ENCODE measurements at regions not wholly inside any gene's neighbourhood (a gene's known extent, or its start where the extent isn't known, plus 50 kb on each side); places are given as distances from the start of the nearest gene placed in this dataset.

- Histone ChIP-seq H3K36me3 (ENCODE audit: control insufficient read depth in 1 of 2, insufficient read depth in 2 of 2, low read length in 2 of 2) (no peaks in the 10 kb centered on the region), H3K79me1 (ENCODE audit: low read length) (no peaks in the 10 kb centered on the region), H3K23ac (ENCODE audit: low read length) (no peak overlapping the region), H4K91ac (ENCODE audit: low read depth, low read length) (no peak overlapping the region), H3K4me1 (ENCODE audit: control insufficient read depth in 1 of 2, insufficient read depth in 2 of 2, low read length in 2 of 2) (no peaks in the 10 kb centered on the region), H2BK5ac (ENCODE audit: low read depth, low read length, poor library complexity) (no peak overlapping the region), H3K79me2 (ENCODE audit: control insufficient read depth, insufficient read depth, low read length, poor library complexity) (no peaks in the 10 kb centered on the region), H2AFZ (ENCODE audit: insufficient read depth, low read length, poor library complexity) (no peak overlapping the region), H3K4ac (ENCODE audit: low read depth, low read length) (no peak overlapping the region), H3K4me2 (ENCODE audit: low read length) (no peak overlapping the region), H4K8ac (ENCODE audit: low read depth, low read length) (no peak overlapping the region), H2BK120ac (ENCODE audit: insufficient read depth, low read length, poor library complexity) (no peak overlapping the region), H3K4me3 (ENCODE audit: low read depth, low read length) (no peak overlapping the region), H3K9ac (ENCODE audit: low read length) (no peak overlapping the region), H2BK12ac (ENCODE audit: low read length) (no peak overlapping the region), H4K12ac (ENCODE audit: low read depth, low read length) (no peak overlapping the region), H2AK5ac (ENCODE audit: low read length) (no peak overlapping the region), H3K27me3 (ENCODE audit: insufficient read depth, low read length) (no peaks in the 10 kb centered on the region), H3K9me3 (ENCODE audit: insufficient read depth, low read depth, low read length) (no peaks in the 10 kb centered on the region), H3K27ac (ENCODE audit: low read depth, low read length) (no peak overlapping the region), H3K14ac (ENCODE audit: low read length) (no peak overlapping the region), H3K18ac (ENCODE audit: low read length) (no peak overlapping the region)
- whole genome bisulfite sequencing (ENCODE audit: extremely low coverage, insufficient coverage, insufficient read length), result no CpG with 5 or more reads among the region's 9 CpGs
- no peak for DNase-seq
Observed at GRCh38 chr11:27795955-27796861, 96.0 kb upstream of the BDNF start.

- Histone ChIP-seq H3K27me3 (ENCODE audit: insufficient read depth, low read length) (no peaks in the 10 kb centered on the region), H3K23ac (ENCODE audit: low read length) (no peak overlapping the region), H2AK5ac (ENCODE audit: low read length) (no peak overlapping the region), H4K12ac (ENCODE audit: low read depth, low read length) (no peak overlapping the region), H3K79me1 (ENCODE audit: low read length) (no peaks in the 10 kb centered on the region), H3K36me3 (ENCODE audit: control insufficient read depth in 1 of 2, insufficient read depth in 2 of 2, low read length in 2 of 2) (no peaks in the 10 kb centered on the region), H2BK120ac (ENCODE audit: insufficient read depth, low read length, poor library complexity) (no peak overlapping the region), H3K14ac (ENCODE audit: low read length) (no peak overlapping the region), H3K18ac (ENCODE audit: low read length) (no peak overlapping the region), H3K4me3 (ENCODE audit: low read depth, low read length) (no peak overlapping the region), H3K9ac (ENCODE audit: low read length) (no peak overlapping the region), H3K79me2 (ENCODE audit: control insufficient read depth, insufficient read depth, low read length, poor library complexity) (no peaks in the 10 kb centered on the region), H3K4me2 (ENCODE audit: low read length) (no peak overlapping the region), H3K4me1 (ENCODE audit: control insufficient read depth in 1 of 2, insufficient read depth in 2 of 2, low read length in 2 of 2) (no peaks in the 10 kb centered on the region), H3K4ac (ENCODE audit: low read depth, low read length) (no peak overlapping the region), H3K9me3 (ENCODE audit: insufficient read depth, low read depth, low read length) (no peaks in the 10 kb centered on the region), H4K8ac (ENCODE audit: low read depth, low read length) (no peak overlapping the region), H2AFZ (ENCODE audit: insufficient read depth, low read length, poor library complexity) (no peak overlapping the region), H2BK5ac (ENCODE audit: low read depth, low read length, poor library complexity) (no peak overlapping the region), H2BK12ac (ENCODE audit: low read length) (no peak overlapping the region), H3K27ac (ENCODE audit: low read depth, low read length) (no peak overlapping the region), H4K91ac (ENCODE audit: low read depth, low read length) (no peak overlapping the region)
- no CpG with 5 or more reads among the region's 2 CpGs for WGBS (ENCODE audit: extremely low coverage, insufficient coverage, insufficient read length)
- no peak for DNase-seq
Observed at GRCh38 chr11:27786864-27787263, 86.6 kb upstream of the BDNF start.

GRCh38 chr11:27786331-27786730, 86.1 kb upstream of the BDNF start:
- Histone ChIP-seq H3K79me2 (ENCODE audit: control insufficient read depth, insufficient read depth, low read length, poor library complexity) (no peaks in the 10 kb centered on the region), H3K9me3 (ENCODE audit: insufficient read depth, low read depth, low read length) (no peaks in the 10 kb centered on the region), H2BK12ac (ENCODE audit: low read length) (no peak overlapping the region), H3K27me3 (ENCODE audit: insufficient read depth, low read length) (no peaks in the 10 kb centered on the region), H3K14ac (ENCODE audit: low read length) (no peak overlapping the region), H3K9ac (ENCODE audit: low read length) (no peak overlapping the region), H3K79me1 (ENCODE audit: low read length) (no peaks in the 10 kb centered on the region), H4K8ac (ENCODE audit: low read depth, low read length) (no peak overlapping the region), H4K91ac (ENCODE audit: low read depth, low read length) (no peak overlapping the region), H2BK5ac (ENCODE audit: low read depth, low read length, poor library complexity) (no peak overlapping the region), H2BK120ac (ENCODE audit: insufficient read depth, low read length, poor library complexity) (no peak overlapping the region), H3K23ac (ENCODE audit: low read length) (no peak overlapping the region), H2AK5ac (ENCODE audit: low read length) (no peak overlapping the region), H3K4me1 (ENCODE audit: control insufficient read depth in 1 of 2, insufficient read depth in 2 of 2, low read length in 2 of 2) (no peaks in the 10 kb centered on the region), H3K36me3 (ENCODE audit: control insufficient read depth in 1 of 2, insufficient read depth in 2 of 2, low read length in 2 of 2) (no peaks in the 10 kb centered on the region), H2AFZ (ENCODE audit: insufficient read depth, low read length, poor library complexity) (no peak overlapping the region), H3K4ac (ENCODE audit: low read depth, low read length) (no peak overlapping the region), H3K18ac (ENCODE audit: low read length) (no peak overlapping the region), H3K4me2 (ENCODE audit: low read length) (no peak overlapping the region), H4K12ac (ENCODE audit: low read depth, low read length) (no peak overlapping the region), H3K27ac (ENCODE audit: low read depth, low read length) (no peak overlapping the region), H3K4me3 (ENCODE audit: low read depth, low read length) (no peak overlapping the region)
- WGBS (ENCODE audit: extremely low coverage, insufficient coverage, insufficient read length), result no CpG with 5 or more reads among the region's 2 CpGs
- DNase-seq, result no peak

- H2BK120ac ChIP-seq (ENCODE audit: insufficient read depth, low read length, poor library complexity), result no peak overlapping the region
- no peaks in the 10 kb centered on the region for H3K27me3 ChIP-seq (ENCODE audit: insufficient read depth, low read length)
- no peak overlapping the region for H3K18ac ChIP-seq (ENCODE audit: low read length)
- H2AFZ ChIP-seq (ENCODE audit: insufficient read depth, low read length, poor library complexity), result no peak overlapping the region
- no peaks in the 10 kb centered on the region for H3K79me2 ChIP-seq (ENCODE audit: control insufficient read depth, insufficient read depth, low read length, poor library complexity)
- H3K27ac ChIP-seq (ENCODE audit: low read depth, low read length), result no peak overlapping the region
- H3K4me1 ChIP-seq (ENCODE audit: control insufficient read depth in 1 of 2, insufficient read depth in 2 of 2, low read length in 2 of 2), result no peaks in the 10 kb centered on the region
- H2BK5ac ChIP-seq (ENCODE audit: low read depth, low read length, poor library complexity), result no peak overlapping the region
- H3K4me3 ChIP-seq (ENCODE audit: low read depth, low read length), result no peak overlapping the region
- no peaks in the 10 kb centered on the region for H3K79me1 ChIP-seq (ENCODE audit: low read length)
- no peaks in the 10 kb centered on the region for H3K36me3 ChIP-seq (ENCODE audit: control insufficient read depth in 1 of 2, insufficient read depth in 2 of 2, low read length in 2 of 2)
- H4K8ac ChIP-seq (ENCODE audit: low read depth, low read length), result no peak overlapping the region
- H4K12ac ChIP-seq (ENCODE audit: low read depth, low read length), result no peak overlapping the region
- no peak overlapping the region for H2AK5ac ChIP-seq (ENCODE audit: low read length)
- no peak overlapping the region for H3K9ac ChIP-seq (ENCODE audit: low read length)
- H3K23ac ChIP-seq (ENCODE audit: low read length), result no peak overlapping the region
- no peak for DNase-seq
- no peak overlapping the region for H3K14ac ChIP-seq (ENCODE audit: low read length)
- H2BK12ac ChIP-seq (ENCODE audit: low read length), result no peak overlapping the region
- H3K9me3 ChIP-seq (ENCODE audit: insufficient read depth, low read depth, low read length), result no peaks in the 10 kb centered on the region
- no peak overlapping the region for H4K91ac ChIP-seq (ENCODE audit: low read depth, low read length)
- no CpG with 5 or more reads among the region's 5 CpGs for WGBS (ENCODE audit: extremely low coverage, insufficient coverage, insufficient read length)
- no peak overlapping the region for H3K4ac ChIP-seq (ENCODE audit: low read depth, low read length)
- no peak overlapping the region for H3K4me2 ChIP-seq (ENCODE audit: low read length)
Observed at GRCh38 chr11:27783701-27784355, 83.6 kb upstream of the BDNF start.

Data from trophoblast cell (in vitro differentiated cells and primary cell).